Activated naive CD4-positive, alpha-beta T cell treated with anti-CD3 and anti-CD28 coated beads for 36 hours (primary cell): ENCODE measurements at regions not wholly inside any gene's neighbourhood (a gene's known extent, or its start where the extent isn't known, plus 50 kb on each side); places are given as distances from the start of the nearest gene placed in this dataset.

Experiments
- CTCF ChIA-PET: fragments of 350-600 bp; sonication (Branson Sonifier 250); formaldehyde crosslinking; loops from one replicate; lab custom pipeline; 2021; ENCODE audit warnings: antibody characterized with exemption; lab: Charles Lee
- DNase-seq: peaks from one replicate; pipeline ENCODE4 v3.0.0-alpha.2; 2020
- H3K27ac Mint-ChIP-seq: one replicate; pipeline ENCODE4 v1.8.0; 2021; ENCODE audit warnings: mild to moderate bottlenecking, mixed read lengths
- H3K27me3 Mint-ChIP-seq: one replicate; pipeline ENCODE4 v1.8.0; 2021; ENCODE audit warnings: low read depth, mixed read lengths
- H3K36me3 Mint-ChIP-seq: one replicate; pipeline ENCODE4 v1.8.0; 2021; ENCODE audit warnings: low read depth, mixed read lengths
- H3K4me1 Mint-ChIP-seq: one replicate; pipeline ENCODE4 v1.8.0; 2021; ENCODE audit warnings: low read depth, mixed read lengths
- H3K4me3 Mint-ChIP-seq: one replicate; pipeline ENCODE4 v1.8.0; 2021; ENCODE audit warnings: mild to moderate bottlenecking, moderate library complexity, mixed read lengths
- H3K9me3 Mint-ChIP-seq: one replicate; pipeline ENCODE4 v1.8.0; 2021; ENCODE audit warnings: mixed read lengths
- intact Hi-C: fragments of 100-400 bp; cut with micrococcal nuclease; formaldehyde crosslinking; loops from one replicate; pipeline ENCODE4 v1.15.1; 2023

DNA sequence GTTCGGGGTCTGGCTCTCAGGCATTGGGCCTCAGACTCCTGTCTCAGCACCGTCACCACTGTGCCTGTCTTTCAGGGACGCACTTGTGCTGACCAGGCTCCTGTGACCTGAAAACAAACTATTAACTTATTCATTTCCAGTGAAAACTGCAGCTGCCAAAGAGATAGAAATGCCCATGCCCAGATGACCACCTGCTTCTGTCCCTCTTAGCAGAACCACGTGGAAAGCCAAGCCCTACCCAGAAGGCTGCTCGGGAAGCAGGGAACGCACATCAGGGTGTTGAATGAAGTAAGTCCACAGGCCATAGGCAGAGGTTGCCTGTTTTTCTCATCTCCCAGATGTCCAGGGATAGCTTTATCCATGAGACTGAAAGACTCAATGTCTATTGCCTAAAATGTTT lies 219.3 kb downstream of the EBLN2 start:
- Mint-ChIP-seq H3K4me1 (no peaks in the 10 kb centered on the region), H3K36me3 (no peaks in the 10 kb centered on the region), H3K4me3 (no peak overlapping the region), H3K27ac (no peak overlapping the region), H3K27me3 (peaks cover 4% of the 10 kb centered on the region), H3K9me3 (no peaks in the 10 kb centered on the region)
- no peak for DNase-seq
- CTCF ChIA-PET = no interaction called here
- intact Hi-C loops = no loop called here

DNA sequence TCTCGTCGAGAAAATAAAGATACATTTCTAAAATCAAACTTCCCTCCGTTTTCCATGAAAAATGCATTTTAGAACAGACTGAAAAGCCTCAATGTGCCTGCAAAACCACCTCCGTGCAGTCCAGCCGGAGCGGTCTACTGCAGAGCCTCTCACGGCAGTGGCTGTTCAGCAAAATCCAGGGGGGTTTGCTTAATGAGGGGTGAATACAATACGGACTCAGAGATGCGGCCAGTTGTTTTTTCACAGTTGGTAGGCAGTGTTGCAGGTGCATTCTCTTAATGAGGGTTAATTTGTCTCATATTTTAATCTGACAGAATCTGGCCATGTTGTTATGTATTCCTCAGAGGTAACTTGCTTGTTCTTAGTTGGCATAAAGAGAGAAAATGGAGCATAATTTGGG lies 223.0 kb downstream of the EBLN2 start:
- Mint-ChIP-seq H3K4me3 (no peak overlapping the region), H3K27ac (no peak overlapping the region), H3K4me1 (no peaks in the 10 kb centered on the region), H3K27me3 (peaks cover 2% of the 10 kb centered on the region), H3K9me3 (no peaks in the 10 kb centered on the region), H3K36me3 (no peaks in the 10 kb centered on the region)
- CTCF ChIA-PET = no interaction called here
- DNase-seq = no peak
- intact Hi-C loops = no loop called here

DNA sequence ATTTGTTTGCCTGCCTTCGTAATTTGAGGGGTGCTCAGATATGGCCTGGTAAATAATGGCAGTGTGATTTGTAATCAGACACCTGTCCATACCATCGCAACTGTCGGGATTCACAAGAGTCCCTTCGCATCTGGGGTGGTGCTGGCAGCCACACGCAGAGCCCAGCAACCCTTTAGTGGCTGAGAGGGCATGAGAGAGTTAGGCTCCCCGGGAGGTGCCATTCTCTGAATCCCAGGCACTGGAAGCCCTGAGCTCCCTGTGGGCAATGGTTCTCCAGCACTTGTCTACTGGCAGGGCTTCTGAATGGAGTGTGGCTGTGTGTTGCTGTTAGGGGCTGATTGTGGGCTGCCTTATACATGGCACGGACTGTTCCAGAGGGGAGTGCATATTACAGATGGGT lies 230.1 kb downstream of the EBLN2 start:
- CTCF ChIA-PET = no interaction called here
- Mint-ChIP-seq H3K36me3 (no peaks in the 10 kb centered on the region), H3K9me3 (no peaks in the 10 kb centered on the region), H3K27ac (no peak overlapping the region), H3K27me3 (no peaks in the 10 kb centered on the region), H3K4me3 (no peak overlapping the region), H3K4me1 (no peaks in the 10 kb centered on the region)
- intact Hi-C loops = no loop called here
- DNase-seq = no peak

DNA sequence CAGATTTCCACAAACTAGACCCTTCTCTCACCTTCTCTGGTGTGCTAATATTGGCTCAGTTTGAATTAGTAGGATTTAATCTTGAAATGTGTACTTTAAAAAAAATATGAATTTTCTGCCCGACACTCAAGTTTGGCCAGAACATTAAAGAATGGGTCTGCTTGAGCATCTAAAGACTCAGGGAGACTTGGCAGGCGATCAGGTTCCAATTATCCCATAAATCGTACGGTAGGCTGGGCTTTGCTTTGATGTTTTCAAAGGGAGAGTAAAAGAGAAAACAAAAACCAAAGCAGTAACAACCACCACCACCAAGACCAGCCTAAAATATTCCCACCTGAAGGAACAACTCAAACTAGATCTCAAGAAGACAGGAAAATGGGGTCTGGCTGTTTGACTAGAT lies 230.8 kb downstream of the EBLN2 start:
- no peak for DNase-seq
- no peaks in the 10 kb centered on the region for H3K4me1 Mint-ChIP-seq
- CTCF ChIA-PET = no interaction called here
- no peaks in the 10 kb centered on the region for H3K27me3 Mint-ChIP-seq
- no peak overlapping the region for H3K27ac Mint-ChIP-seq
- intact Hi-C loops = no loop called here
- no peaks in the 10 kb centered on the region for H3K36me3 Mint-ChIP-seq
- no peak overlapping the region for H3K4me3 Mint-ChIP-seq
- H3K9me3 Mint-ChIP-seq = no peaks in the 10 kb centered on the region

DNA sequence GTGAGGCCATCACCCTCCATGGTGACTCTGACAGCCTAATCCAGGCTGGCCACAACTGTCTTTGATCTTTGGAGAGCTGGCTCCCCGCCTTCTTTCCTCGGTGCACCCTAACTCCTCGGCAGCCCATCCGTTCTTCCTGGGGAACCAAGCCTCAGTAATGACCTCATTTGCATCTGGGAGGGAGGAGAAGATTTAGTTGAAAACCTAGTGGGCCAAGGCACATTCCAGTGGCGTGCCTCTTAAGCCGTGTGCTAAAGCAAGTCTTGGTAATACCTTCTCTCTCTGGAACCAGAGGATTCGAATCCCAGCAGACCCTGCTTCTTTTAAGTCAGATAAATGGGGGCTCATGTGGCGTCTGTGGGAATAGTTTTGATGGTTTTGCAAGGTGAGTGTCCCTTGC lies 233.1 kb downstream of the EBLN2 start:
- Mint-ChIP-seq H3K36me3 (no peaks in the 10 kb centered on the region), H3K4me1 (no peaks in the 10 kb centered on the region), H3K9me3 (no peaks in the 10 kb centered on the region), H3K27ac (no peak overlapping the region), H3K27me3 (peaks cover 2% of the 10 kb centered on the region), H3K4me3 (no peak overlapping the region)
- CTCF ChIA-PET = no interaction called here
- no peak for DNase-seq
- intact Hi-C loops = no loop called here

- no peak for DNase-seq
- Mint-ChIP-seq H3K27me3 (peaks cover 2% of the 10 kb centered on the region), H3K9me3 (no peaks in the 10 kb centered on the region), H3K4me1 (no peaks in the 10 kb centered on the region), H3K27ac (no peak overlapping the region), H3K36me3 (no peaks in the 10 kb centered on the region), H3K4me3 (no peak overlapping the region)
- intact Hi-C loops = no loop called here
- CTCF ChIA-PET = no interaction called here
These were observed 234.6 kb downstream of the EBLN2 start for GRCh38 chr3:73295876-73296635.

DNA sequence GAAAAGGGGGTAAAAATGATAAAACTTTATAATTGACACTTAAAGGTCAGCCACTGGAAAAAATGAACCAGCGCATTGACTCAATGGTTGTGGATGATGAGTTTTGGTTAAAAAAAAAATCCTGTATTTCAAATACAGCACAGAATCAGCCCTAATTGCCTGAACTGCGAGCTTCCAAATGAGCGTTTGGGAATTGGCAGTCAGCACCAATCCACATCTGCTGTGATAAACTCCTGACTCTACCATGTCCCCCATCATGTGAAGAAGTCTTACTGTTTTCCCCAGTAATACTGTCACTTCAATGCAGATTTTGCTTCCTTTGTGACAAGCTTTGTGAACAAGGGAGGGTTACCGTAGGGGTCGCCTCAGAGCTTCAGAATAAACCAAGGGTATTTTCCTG lies 235.4 kb downstream of the EBLN2 start:
- Mint-ChIP-seq H3K27ac (no peak overlapping the region), H3K4me1 (no peaks in the 10 kb centered on the region), H3K27me3 (peaks cover 2% of the 10 kb centered on the region), H3K4me3 (no peak overlapping the region), H3K9me3 (no peaks in the 10 kb centered on the region), H3K36me3 (no peaks in the 10 kb centered on the region)
- CTCF ChIA-PET = interaction anchor here (0.6 kb wide), 1 partner anchor 1090 kb away, joined by 3 read pairs; no protein-coding TSS in a partner anchor
- DNase-seq = no peak
- intact Hi-C loops = no loop called here

- DNase-seq = no peak
- H3K4me3 Mint-ChIP-seq = no peak overlapping the region
- no peaks in the 10 kb centered on the region for H3K36me3 Mint-ChIP-seq
- peaks cover 2% of the 10 kb centered on the region for H3K27me3 Mint-ChIP-seq
- intact Hi-C loops = no loop called here
- CTCF ChIA-PET = no interaction called here
- H3K27ac Mint-ChIP-seq = no peak overlapping the region
- H3K4me1 Mint-ChIP-seq = no peaks in the 10 kb centered on the region
- no peaks in the 10 kb centered on the region for H3K9me3 Mint-ChIP-seq
These were observed 237.1 kb downstream of the EBLN2 start for GRCh38 chr3:73298243-73299183.

- CTCF ChIA-PET = no interaction called here
- Mint-ChIP-seq H3K9me3 (no peaks in the 10 kb centered on the region), H3K36me3 (no peaks in the 10 kb centered on the region), H3K27ac (no peak overlapping the region), H3K4me3 (no peak overlapping the region), H3K4me1 (no peaks in the 10 kb centered on the region), H3K27me3 (peaks cover 4% of the 10 kb centered on the region)
- intact Hi-C loops = no loop called here
- DNase-seq = no peak
These were observed 237.8 kb downstream of the EBLN2 start for GRCh38 chr3:73299184-73299691.

- Mint-ChIP-seq H3K27ac (no peak overlapping the region), H3K36me3 (no peaks in the 10 kb centered on the region), H3K4me1 (no peaks in the 10 kb centered on the region), H3K27me3 (peaks cover 2% of the 10 kb centered on the region), H3K9me3 (no peaks in the 10 kb centered on the region), H3K4me3 (no peak overlapping the region)
- CTCF ChIA-PET = no interaction called here
- no peak for DNase-seq
- intact Hi-C loops = no loop called here
These were observed 252.9 kb downstream of the EBLN2 start for GRCh38 chr3:73314151-73314951.

- DNase-seq = no peak
- no peaks in the 10 kb centered on the region for H3K36me3 Mint-ChIP-seq
- H3K4me3 Mint-ChIP-seq = no peak overlapping the region
- no peak overlapping the region for H3K27ac Mint-ChIP-seq
- CTCF ChIA-PET = no interaction called here
- H3K9me3 Mint-ChIP-seq = no peaks in the 10 kb centered on the region
- peaks cover 2% of the 10 kb centered on the region for H3K27me3 Mint-ChIP-seq
- intact Hi-C loops = no loop called here
- no peaks in the 10 kb centered on the region for H3K4me1 Mint-ChIP-seq
These were observed 254.2 kb downstream of the EBLN2 start for GRCh38 chr3:73315706-73316105.

- intact Hi-C loops = no loop called here
- DNase-seq = no peak
- H3K36me3 Mint-ChIP-seq = no peaks in the 10 kb centered on the region
- no peak overlapping the region for H3K27ac Mint-ChIP-seq
- H3K9me3 Mint-ChIP-seq = peaks cover 5% of the 10 kb centered on the region
- no peak overlapping the region for H3K4me3 Mint-ChIP-seq
- CTCF ChIA-PET = no interaction called here
- H3K27me3 Mint-ChIP-seq = no peaks in the 10 kb centered on the region
- H3K4me1 Mint-ChIP-seq = no peaks in the 10 kb centered on the region
These were observed 257.8 kb downstream of the EBLN2 start for GRCh38 chr3:73319179-73319769.
